22Rv1 (cell line): ENCODE measurements at regions not wholly inside any gene's neighbourhood (a gene's known extent, or its start where the extent isn't known, plus 50 kb on each side); places are given as distances from the start of the nearest gene placed in this dataset.

Experiments
- CTCF ChIP-seq: fragments of 450-650 bp; IDR thresholded peaks from 2 replicates; pipeline ENCODE4 v1.5.1; 2017; ENCODE audit warnings: mild to moderate bottlenecking
- ZFX ChIP-seq: fragments of 450-650 bp; IDR thresholded peaks from 2 replicates; pipeline ENCODE4 v1.6.1; 2017; ENCODE audit warnings: antibody characterized with exemption, borderline replicate concordance

DNA sequence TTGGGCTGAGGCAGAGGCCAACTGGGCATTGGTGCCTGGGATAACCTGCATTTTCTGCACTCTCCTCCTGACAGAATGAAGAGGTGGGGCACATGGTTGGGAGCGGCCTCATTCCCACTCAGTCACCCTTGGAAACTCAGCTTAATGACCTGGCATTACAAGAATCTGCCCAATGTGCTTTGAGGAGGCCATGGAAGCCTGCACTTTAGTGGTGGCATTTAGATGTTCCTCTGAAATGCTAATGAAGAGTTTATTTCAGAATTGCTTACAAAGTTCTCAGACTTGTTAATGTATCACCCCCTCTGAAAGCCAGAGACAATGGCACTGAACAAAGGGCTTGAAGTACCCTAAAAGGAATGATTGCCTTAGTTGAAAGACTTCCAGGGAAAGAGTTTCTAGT lies 71.4 kb upstream of the PARP11 start:
- TF ChIP-seq CTCF (no peak), ZFX (no peak)
